C4-2B (cell line): ENCODE measurements at regions not wholly inside any gene's neighbourhood (a gene's known extent, or its start where the extent isn't known, plus 50 kb on each side); places are given as distances from the start of the nearest gene placed in this dataset.

Experiments
- ZFX ChIP-seq: fragments of 450-650 bp; IDR thresholded peaks from 2 replicates; pipeline ENCODE4 v1.6.1; 2017
- TF ChIP-seq, protein P1 (sequence below): fragments of 450-650 bp; conservative IDR thresholded peaks from 2 replicates; pipeline ENCODE4 v1.5.1; 2017; ENCODE audit warnings: mild to moderate bottlenecking

GRCh38 chr1:189977184-189977583 lies 500.5 kb downstream of the BRINP3 start:
- TF ChIP-seq, protein P1, sequence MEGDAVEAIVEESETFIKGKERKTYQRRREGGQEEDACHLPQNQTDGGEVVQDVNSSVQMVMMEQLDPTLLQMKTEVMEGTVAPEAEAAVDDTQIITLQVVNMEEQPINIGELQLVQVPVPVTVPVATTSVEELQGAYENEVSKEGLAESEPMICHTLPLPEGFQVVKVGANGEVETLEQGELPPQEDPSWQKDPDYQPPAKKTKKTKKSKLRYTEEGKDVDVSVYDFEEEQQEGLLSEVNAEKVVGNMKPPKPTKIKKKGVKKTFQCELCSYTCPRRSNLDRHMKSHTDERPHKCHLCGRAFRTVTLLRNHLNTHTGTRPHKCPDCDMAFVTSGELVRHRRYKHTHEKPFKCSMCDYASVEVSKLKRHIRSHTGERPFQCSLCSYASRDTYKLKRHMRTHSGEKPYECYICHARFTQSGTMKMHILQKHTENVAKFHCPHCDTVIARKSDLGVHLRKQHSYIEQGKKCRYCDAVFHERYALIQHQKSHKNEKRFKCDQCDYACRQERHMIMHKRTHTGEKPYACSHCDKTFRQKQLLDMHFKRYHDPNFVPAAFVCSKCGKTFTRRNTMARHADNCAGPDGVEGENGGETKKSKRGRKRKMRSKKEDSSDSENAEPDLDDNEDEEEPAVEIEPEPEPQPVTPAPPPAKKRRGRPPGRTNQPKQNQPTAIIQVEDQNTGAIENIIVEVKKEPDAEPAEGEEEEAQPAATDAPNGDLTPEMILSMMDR = no peak
- TF ChIP-seq ZFX = no peak
